ENCODE measurements at regions not wholly inside any gene's neighbourhood (a gene's known extent, or its start where the extent isn't known, plus 50 kb on each side); places are given as distances from the start of the nearest gene placed in this dataset.
A peak's percentile ranks its signal among the peaks of the same experiment; 100 is the strongest.

DNA sequence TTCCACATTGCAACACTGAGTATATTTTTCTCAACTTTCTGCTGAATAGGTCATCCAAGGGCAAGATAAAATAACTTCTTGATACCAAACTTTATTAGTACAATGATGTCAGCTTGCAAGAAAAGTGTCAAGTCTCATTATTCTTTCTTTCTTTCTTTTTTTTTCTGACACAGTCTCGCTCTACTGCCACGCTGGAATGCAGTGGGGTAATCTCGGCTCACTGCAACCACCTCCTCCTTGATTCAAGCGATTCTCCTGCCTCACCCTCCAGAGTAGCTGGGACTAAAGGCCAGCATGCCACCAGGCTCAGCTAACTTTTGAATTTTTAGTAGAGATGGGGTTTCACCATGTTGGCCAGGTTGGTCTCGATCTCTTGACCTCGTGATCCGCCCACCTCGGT is 523.4 kb downstream of the FSCB start:
- DNase-seq, result no peak

DNA sequence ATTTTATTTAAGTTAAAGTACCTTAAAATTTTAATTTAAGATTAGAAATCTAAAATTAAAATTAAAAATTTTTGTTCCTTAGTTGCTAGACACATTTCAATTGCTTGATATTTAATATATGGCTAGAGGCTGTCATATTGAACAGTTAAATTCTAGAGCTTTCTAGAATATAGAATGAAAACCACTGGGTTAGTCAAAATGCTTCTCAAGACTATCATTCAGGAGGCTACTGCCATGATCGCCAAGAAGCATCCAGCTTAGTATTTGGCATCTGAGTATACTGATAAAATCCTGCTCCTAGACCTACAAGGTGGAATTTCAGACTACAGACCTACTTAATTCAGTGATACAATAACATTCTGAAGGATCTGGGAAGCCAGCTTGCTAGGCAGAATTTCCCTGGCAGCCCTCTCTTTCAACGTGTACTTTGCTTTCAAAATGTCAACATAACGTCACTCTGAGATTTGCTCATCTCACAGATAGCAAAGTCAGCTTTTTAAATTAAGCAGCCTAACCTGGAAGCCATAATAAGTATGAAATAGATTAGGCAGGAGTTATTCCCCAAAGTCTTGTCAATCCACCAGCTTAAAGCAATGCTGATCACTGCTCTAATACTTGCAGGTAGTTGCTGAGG is 525.8 kb downstream of the FSCB start:
- DNase-seq, result no peak

DNA sequence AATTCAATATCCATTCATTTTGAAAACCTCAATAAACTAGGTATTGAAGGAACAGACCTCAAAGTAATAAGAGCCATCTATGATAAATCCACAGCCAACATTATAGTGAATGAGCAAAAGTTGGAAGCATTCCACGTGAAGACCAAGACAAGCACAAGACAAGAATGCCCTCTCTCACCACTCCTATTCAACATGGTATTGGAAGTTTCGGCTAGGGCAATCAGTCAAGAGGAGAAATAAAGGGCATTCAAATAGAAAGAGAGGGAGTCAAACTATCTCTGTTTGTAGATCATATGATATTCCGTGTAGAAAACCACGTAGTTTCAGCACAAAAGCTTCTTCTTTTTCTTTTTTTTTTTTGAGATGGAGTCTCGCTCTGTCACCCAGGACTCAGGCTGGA is 550.3 kb downstream of the FSCB start:
- DNase-seq, result no peak

DNA sequence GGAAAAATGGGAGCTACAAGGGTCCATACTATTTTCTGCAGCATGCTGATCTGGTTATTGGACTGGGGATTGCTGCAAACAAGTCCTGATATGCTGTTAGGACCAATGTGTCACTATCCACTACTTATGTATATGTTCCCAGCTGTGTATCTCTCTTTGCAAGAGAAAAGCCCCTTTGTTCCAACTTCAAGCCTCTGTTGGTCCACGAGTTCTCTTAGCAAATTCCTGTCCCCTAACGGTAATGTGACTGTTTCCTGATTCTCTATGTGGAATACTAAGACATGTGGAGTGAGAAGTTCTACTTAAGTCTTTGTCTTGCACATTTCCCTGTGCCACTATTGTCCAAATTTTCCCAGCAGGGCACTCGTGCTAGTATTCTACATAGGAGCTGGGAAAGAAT is 557.7 kb downstream of the FSCB start:
- no peak for DNase-seq

DNA sequence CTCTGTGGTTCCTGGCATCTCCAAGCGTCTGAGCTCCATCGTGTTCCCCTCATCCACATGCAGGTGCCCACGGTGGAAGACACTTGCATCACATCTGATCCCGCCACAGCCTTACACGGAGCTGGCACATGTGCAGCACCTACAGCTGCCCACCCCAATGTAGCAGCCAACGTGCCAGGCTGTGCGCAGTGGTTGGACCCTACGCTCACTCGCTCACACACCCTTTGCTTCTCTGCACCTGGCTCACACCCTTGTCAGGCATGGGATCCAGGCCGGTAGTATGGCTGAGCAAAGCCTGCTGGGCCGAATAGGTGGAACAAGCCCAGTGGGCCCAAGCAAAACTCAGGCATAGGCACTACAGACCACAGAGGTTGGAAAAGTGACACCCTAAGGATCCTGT is 567.2 kb downstream of the FSCB start:
- no peak for DNase-seq

DNA sequence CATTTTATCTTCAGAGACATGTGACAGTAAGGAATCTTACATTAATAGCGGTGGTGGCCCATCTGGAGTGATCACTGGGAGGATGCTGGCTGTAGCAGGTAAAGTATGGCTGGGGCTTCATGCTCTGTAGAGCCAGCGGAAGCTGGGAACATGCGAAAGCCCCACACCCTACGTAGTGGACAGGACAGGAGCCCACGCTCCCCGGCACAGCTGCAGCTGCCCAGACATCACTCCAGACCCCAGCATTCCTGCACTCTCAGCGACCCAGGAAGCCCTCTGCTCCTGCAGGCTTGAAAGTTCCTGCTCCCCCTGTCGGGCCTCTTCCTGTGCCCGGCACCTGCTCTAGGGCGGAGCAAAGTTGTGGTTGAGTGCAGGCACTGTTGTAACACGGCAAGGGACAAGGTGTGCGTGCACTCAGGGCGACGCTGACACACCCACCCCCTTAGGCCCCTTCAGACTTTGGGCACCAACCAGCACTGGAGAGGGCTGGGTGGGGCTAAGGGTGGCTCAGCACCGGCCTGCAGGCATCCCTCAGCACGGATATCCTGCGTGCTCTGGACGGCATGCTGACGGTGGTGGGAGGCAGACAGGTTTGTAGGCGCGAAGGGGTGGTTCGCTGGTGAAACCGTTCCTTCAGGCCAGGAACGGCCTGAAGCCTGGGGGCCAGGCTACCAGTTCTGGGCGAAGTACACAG is 568.3 kb downstream of the FSCB start:
- DNase-seq, result no peak

DNA sequence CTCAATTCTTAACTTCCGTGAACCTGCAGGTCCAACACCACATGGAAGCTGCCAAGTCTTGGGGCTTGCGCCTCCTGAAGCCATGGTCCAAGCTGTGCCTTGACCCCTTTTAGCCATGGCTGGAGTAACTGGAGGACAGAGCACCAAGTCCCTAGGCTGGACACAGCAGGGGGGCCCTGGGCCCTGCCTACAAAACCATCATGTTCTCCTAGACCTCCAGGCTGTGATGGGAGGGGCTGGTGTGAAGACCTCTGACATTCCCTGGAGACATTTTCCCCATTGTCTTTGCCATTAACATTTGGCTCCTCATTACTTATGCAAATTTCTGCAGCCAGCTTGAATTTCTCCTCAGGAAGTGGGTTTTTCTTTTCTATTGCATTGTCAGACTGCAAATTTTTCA is 570.1 kb downstream of the FSCB start:
- no peak for DNase-seq

DNA sequence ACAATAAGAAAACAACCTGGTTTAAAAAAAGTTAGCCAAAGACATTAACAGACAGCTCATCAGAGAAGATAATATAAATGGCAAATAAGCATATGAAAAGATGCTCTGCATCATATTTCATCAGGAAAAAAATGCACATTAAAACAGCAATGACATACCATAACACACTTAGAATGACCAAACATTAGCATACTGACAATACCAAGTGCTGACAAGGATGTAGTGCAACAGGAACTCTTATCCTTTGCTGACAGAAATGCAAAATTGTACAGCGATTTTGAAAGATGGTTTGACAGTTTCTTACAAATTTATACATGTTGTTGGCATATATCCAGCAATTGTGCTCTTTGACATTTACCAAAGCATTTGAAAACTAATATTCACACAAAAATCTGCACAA is 573.0 kb downstream of the FSCB start:
- no peak for DNase-seq

DNA sequence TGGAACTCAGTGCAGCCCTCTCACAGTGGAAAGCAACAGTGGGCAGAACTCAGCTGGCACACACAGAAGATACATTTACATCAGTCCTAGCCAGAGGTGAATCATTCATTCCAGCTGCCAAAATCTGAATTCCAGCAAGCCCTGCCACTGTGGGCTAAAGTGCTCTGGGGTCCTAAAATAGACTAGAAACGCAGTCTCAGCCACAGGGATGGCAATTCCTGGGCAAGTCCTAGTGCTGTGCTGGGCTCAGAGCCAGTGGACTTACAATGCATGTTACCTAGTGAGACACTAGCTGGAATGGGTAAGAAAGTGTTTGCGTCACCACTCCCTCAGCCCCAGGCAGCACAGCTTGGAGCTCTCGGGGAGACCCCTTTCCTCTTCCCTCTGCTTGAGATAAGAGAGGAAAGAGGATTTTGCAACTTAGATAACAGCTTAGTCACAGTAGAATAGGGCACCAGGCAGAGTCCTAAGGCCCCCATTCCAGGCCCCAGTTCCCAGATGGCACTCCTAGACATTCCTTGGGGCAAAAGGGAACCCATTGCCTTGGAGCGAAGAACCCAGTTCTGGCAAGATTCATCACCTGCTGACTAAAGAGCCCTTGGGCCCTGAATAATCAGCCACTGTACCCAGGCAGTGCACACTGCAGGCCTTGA is 592.9 kb downstream of the FSCB start:
- no peak for DNase-seq

DNA sequence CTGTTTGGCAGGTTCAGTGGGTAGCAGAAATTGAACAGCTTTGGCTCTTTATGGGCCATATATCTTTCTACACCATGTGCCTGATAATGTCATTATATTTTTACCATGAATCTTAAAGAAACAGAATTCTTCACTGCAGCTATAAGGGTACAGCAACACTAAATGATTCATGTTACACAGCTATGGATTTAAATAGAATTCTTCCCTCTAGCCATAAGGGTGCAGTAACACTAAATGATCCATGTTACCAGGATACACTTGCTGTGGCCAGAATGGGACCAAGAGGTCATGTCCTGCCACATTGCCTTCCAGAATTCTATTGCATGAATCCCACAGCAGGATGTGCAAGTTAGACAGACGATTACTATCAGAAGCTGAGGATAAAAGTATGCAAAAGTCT is 603.9 kb downstream of the FSCB start:
- DNase-seq, result no peak

DNA sequence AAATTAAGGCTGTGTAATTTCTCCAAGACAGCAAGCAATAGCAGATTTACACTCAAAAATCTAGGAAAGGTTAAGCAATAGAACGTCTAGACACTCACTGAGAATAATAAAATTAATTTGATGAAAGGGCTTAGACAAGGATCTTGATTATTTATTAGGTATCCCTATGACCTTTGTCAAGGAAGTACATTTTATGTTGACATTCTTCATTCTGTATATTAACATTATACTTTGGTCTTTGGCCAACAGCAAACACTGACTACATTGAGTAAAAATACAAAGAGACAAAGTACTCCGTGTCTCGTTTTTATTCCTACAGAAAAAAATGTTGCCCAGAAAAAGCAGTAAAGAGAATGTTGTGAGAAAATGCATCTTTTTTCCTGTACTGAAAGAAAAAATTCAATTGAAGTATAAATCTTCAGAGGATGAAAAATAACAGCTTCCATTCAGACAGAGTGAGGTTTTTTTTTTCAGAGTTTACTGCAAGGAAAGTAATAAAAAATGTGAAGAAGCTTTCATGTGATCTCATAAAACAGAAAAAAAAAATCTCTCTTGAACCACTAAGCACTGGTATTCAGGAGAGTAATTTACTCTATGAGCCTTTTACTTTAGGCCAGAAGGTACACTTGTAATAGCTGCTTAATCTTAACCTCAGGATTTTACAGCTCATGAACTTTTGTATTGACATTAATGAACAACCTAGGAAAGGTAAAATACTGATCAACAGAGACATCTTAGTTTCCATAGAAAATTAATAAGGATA is 605.0 kb downstream of the FSCB start:
- no peak for DNase-seq

DNA sequence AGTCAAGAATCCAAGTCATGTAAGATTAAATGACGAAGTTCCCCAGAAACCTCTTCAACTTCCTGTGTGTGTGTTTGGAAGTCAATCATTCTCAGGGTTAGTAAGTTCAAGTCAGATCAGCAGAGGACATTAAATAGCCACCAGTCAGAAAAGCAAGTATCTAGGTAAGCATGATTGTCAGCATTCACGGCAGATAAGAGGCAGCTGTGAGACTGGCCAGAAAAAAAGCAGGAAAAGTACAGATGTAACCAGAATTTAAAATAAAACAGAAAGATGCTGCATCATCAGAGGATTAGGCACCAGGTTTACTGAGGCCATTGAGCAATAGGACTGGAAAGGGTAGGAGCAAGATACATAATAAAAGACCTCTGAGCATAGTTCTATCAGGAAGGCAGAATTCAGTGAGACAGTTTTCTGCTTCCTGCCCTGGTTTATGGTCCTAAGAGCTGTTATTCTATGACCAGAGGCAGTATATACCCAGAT is 606.9 kb downstream of the FSCB start:
- no peak for DNase-seq

DNA sequence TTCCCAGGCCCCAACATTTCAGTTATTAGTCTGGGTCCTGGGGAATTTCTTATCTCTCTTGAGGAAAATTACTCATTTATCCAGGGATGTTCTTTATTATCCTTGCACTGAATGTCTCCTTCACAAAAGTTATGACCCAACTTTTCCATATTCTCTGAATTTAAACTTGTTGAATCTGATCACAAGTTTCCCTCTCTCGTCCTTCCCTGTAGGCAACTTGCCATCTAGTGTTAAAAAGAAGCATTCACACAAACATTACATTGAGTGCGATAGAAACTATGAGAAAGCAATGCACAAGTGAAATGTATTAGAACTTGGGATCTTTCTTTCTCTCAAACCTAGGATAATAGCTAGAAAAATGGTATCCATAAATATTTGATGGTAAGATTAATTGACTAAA is 608.4 kb downstream of the FSCB start:
- DNase-seq, result no peak

DNA sequence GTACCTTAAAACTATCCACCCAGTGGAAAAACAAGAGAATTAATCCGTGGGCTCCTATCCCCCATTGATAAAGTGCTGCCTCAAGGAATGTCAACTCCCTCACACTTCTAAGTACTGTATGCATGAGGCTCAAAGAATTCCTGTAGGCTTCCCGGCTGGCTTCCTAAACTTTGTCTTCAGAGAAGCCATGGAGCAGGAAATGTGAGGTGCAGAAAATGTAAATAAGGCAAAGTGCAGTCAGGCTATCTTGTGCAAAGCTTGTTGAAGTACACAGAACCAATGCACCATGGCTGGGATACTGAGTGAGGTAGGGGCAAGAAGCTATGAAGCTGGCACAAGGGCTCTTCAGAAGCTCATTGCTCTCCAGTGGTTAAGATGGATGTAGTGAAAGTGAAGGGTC is 611.0 kb downstream of the FSCB start:
- no peak for DNase-seq

DNA sequence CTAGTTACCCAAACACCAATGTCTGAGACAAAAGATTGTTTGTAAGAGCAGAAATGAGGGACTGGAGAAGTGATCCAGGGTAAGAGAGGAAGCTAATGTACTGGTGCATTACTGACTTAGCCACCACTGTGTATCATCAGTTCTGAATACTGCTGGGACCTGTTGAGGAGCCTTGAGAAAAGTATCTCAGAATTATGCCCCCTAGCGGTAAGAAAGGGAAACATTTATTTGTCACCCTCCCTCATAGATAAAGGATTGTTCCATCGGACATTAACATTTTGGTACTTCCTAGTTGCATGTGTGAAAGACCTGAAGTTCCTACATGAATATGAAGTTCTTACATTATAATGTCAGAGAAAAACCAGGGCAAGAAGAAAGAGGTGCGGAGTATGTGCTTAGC is 612.5 kb downstream of the FSCB start:
- DNase-seq, result no peak

DNA sequence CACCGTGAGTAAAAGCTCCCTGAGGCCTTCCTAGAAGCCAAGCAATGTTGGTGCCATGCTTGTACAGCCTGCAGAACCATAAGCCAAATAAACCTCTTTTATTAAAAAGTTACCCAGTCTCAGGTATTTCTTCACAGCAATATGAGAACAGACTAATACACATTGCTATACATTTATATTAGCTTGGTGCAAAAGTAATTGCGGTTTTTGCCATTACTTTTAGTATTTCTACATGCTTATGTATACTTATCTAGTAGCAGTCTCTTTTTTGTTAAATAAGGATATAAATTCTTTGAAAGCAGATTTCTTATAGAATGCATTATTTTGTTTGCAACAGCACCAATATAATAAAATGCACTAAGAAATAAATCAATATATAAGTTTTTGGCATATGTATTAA is 619.6 kb downstream of the FSCB start:
- no peak for DNase-seq

DNA sequence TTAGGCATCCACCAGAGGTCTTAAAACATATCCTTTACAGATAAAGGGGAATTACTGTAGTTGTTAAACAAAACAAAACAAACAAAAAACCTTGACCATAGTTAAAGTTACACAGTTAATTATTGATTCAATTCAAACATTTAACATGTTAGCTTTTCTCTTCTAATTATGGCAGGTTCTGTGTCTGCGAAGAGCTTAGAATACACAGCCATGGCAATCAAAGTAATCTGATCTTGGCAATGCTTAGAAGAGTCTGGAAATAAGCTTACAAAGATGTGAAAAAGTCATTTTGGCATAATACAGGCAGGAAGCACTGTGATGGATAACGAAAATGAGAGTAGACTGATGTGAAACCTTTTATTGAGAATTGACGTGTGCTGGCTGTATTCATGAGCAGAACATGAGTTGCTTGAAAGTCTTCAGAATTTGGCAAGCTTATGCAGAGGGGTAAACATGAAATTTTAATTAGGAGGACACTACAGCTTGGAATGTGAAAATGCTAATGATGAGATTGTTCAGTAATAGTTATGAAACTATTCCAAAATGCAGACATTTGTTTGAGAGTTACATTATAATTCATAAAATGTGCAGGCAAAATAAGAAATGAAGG is 629.6 kb downstream of the FSCB start:
- peak; percentile 55 for DNase-seq

DNA sequence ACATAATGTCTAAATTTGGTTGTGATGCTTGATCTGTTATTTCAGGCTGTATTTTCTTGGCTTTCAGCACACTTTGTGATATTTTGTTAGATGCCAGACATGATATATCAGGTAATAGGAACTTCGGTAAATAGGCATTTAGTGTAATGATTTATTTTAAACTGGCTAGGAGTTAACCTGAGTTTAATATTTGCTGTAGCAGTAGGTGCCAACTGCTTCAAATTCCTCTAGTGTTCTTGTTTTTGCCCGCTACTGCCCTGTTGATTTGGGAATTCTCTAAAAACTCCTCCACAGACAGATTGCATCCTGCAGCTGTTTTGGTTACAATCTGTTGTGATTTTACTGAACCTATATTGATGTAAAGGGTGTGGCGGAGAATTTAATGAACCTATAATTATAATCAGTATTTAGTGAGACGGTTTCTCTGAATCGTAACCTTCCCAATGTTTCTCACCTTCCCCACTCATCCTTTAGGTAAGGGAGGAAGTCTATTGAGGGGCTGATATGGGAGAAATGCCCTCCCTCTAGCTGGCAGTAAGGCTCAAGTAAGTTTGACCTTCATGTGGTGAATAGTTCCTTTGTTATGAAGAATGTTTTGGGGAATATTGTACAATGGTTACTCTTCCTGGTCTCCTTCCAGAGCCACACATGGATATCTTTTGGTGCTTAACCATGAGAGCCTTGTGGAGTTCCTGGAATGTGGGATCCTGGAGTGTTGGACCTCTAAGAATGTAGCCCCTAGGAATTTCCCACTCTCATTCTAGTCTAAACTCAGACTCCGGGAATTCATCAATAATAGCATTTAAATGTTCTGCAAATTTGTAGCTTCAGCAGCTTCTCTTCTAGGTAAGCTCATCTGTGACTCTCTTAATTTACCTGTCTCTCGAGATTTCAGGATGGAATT is 634.1 kb downstream of the FSCB start:
- no peak for DNase-seq

DNA sequence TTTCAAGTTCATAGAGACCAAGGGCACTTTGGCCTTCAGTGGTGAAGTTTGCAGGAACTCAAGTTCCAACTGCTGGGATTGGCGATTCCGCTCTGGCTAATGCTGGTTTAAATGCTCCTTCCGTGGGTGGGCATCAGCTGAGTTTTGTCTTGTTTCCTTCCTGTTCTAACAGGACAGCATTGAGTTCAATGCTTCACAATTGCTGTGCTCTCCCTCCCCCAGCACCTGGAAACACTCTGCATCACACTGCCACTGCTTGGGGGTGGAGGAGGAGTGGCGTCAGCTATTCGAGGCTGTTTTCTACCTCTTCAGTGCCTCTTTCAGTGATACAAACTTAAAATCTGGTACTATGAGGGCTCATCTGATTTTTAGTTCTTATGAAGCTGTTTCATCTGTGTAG is 634.9 kb downstream of the FSCB start:
- DNase-seq, result no peak

DNA sequence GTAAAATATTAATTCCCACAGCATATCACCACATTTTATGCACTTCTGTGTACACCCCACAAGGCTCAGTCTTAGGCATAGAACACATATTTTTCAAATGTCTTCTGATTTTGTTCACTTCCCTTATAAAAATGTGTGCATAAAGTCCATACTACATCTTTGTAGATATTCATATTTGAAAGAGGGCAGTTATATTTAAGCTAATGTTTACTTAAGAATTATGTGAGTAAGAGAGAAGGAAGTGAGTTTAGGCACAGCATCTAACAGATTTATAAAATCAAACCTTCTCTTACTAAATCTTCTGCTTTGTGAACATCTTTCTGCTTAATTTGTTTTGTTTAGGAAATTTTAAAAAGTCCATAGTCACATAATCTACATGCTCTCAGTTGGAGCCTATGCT is 648.1 kb downstream of the FSCB start:
- DNase-seq, result no peak

DNA sequence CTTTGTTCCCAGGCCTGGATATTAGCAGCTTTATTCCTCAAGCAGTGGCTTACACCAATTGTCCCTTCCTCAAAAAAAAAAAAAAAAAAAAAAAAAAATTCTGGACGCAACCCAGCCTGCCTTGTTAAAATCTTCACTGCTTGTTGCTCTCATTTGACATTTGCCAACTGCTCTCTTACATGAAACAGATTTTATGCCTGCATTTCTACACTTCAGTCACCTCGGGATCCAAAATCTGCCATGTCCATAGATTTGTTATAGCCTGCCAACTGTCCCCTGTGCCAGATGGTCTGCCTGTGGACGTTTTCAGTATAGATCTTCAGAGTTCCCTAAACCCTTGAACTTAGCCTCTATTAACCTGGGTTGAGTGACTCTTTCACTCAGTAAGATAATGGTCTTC is 651.5 kb downstream of the FSCB start:
- no peak for DNase-seq

DNA sequence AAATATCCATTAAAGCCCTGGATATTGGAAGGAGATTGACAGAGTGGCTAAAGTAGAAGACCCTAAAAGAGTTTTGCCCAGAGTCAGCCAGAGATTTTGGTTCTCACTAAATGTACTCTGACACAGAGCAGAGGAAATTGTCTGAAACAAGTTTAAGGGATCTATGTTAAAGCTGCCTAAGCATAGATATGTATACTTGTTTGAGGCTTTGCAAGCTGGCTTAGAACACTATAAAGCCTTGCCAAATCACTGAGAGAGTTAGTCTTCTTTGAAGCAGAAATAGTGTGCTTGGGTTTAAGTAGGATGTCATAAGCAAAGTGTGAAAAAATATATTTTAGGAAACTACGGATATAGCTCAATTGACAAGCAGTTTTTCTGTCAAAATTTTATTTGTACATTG is 653.5 kb downstream of the FSCB start:
- no peak for DNase-seq
